GM12878 (cell line): ENCODE measurements at regions not wholly inside any gene's neighbourhood (a gene's known extent, or its start where the extent isn't known, plus 50 kb on each side); places are given as distances from the start of the nearest gene placed in this dataset.

Experiments
- ATF7 ChIP-seq: fragments of 450-650 bp; IDR thresholded peaks from 2 replicates; pipeline ENCODE4 v1.6.1; 2016; ENCODE audit warnings: low read depth, mild to moderate bottlenecking
- CREB1 ChIP-seq: IDR thresholded peaks from 2 replicates; pipeline ENCODE4 v1.6.1; 2012; ENCODE audit warnings: low read depth, mild to moderate bottlenecking, inconsistent platforms
- EED ChIP-seq: sonication (generic); IDR thresholded peaks from 2 replicates; pipeline ENCODE4 v1.6.1; 2016; ENCODE audit warnings: antibody characterized with exemption, low read depth
- EP300 ChIP-seq, 2 experiments: fragments of 150-350 bp in 1 of 2; IDR thresholded peaks; 2 replicates each; pipeline ENCODE4 v1.6.1; 2011 to 2012; ENCODE audit warnings: low read depth in 2 of 2, low read length in 2 of 2, borderline replicate concordance in 1 of 2, improper control_type of control experiment in 1 of 2, inconsistent platforms in 1 of 2; ENCODE audit not compliant: control insufficient read depth in 1 of 2
- IRF4 ChIP-seq: IDR thresholded peaks from 2 replicates; pipeline ENCODE4 v1.6.1; 2011; ENCODE audit warnings: low read depth, low read length
- KLF5 ChIP-seq: fragments of 450-650 bp; IDR thresholded peaks from 2 replicates; pipeline ENCODE4 v1.6.1; 2014; ENCODE audit warnings: mild to moderate bottlenecking; ENCODE audit not compliant: partially characterized antibody
- NFXL1 ChIP-seq: fragments of 450-650 bp; IDR thresholded peaks from 2 replicates; pipeline ENCODE4 v1.6.1; 2017; ENCODE audit warnings: antibody characterized with exemption, mild to moderate bottlenecking, borderline replicate concordance
- NFYB ChIP-seq: IDR thresholded peaks from 2 replicates; pipeline ENCODE4 v1.6.1; 2011; ENCODE audit warnings: low read depth, mild to moderate bottlenecking, low read length, improper control_type of control experiment, moderate library complexity; ENCODE audit not compliant: insufficient read depth
- NR2C2 ChIP-seq: IDR thresholded peaks from 2 replicates; pipeline ENCODE4 v1.6.1; 2011; ENCODE audit warnings: borderline replicate concordance, low read depth; ENCODE audit not compliant: control insufficient read depth, insufficient read length
- PAX8 ChIP-seq: fragments of 450-650 bp; IDR thresholded peaks from 2 replicates; pipeline ENCODE4 v1.6.1; 2017; ENCODE audit warnings: mild to moderate bottlenecking, moderate library complexity
- RCOR1 ChIP-seq: conservative IDR thresholded peaks from 2 replicates; pipeline ENCODE4 v1.6.1; 2012; ENCODE audit warnings: low read depth, low read length, improper control_type of control experiment
- SMAD5 ChIP-seq: IDR thresholded peaks from 2 replicates; pipeline ENCODE4 v1.6.1; 2016; ENCODE audit warnings: antibody characterized with exemption, low read depth
- TCF3 ChIP-seq: IDR thresholded peaks from 2 replicates; pipeline ENCODE4 v1.6.1; 2012; ENCODE audit warnings: low read depth, mild to moderate bottlenecking, low read length, borderline replicate concordance; ENCODE audit not compliant: insufficient read depth
- YY1 ChIP-seq: IDR thresholded peaks from 2 replicates; pipeline ENCODE4 v1.6.1; 2011; ENCODE audit warnings: low read depth, mild to moderate bottlenecking, low read length
- ZNF687 ChIP-seq: fragments of 450-650 bp; IDR thresholded peaks from 2 replicates; pipeline ENCODE4 v1.6.1; 2017; ENCODE audit warnings: mild to moderate bottlenecking, moderate library complexity
- TF ChIP-seq, protein P1 (sequence below): fragments of 150-350 bp; IDR thresholded peaks from 2 replicates; pipeline ENCODE4 v1.6.1; 2016; ENCODE audit warnings: low read depth, low read length
- TF ChIP-seq, protein P2 (sequence below): IDR thresholded peaks from 2 replicates; pipeline ENCODE4 v1.6.1; 2012; ENCODE audit warnings: improper control_type of control experiment, low read depth, low read length; ENCODE audit not compliant: insufficient replicate concordance

GRCh38 chr2:64831134-64831976 is 157.8 kb upstream of the SLC1A4 start (continued):
- TF ChIP-seq SMAD5 (no peak), EP300 (IDR thresholded peaks at IDR 0.05; ENCODE audit: borderline replicate concordance in 1 of 2, control insufficient read depth in 1 of 2, low read depth in 2 of 2, low read length in 2 of 2) (0 out of 4 replicates have a peak, but pooled peaks of 1 of the 2 experiments have one; percentile 10), NR2C2 (no peak), KLF5 (peak; percentile 22), TCF3 (no peak), NFYB (no peak), IRF4 (peak; percentile 41; the same call in 1 of the 2 replicates), EED (peak; percentile 88), ZNF687 (peak; percentile 70; the same call in 1 of the 2 replicates), ATF7 (peak; percentile 61), PAX8 (no peak), CREB1 (peak; percentile 73), YY1 (peak; percentile 60), RCOR1 (no peak), NFXL1 (no peak)
- TF ChIP-seq, protein P1, sequence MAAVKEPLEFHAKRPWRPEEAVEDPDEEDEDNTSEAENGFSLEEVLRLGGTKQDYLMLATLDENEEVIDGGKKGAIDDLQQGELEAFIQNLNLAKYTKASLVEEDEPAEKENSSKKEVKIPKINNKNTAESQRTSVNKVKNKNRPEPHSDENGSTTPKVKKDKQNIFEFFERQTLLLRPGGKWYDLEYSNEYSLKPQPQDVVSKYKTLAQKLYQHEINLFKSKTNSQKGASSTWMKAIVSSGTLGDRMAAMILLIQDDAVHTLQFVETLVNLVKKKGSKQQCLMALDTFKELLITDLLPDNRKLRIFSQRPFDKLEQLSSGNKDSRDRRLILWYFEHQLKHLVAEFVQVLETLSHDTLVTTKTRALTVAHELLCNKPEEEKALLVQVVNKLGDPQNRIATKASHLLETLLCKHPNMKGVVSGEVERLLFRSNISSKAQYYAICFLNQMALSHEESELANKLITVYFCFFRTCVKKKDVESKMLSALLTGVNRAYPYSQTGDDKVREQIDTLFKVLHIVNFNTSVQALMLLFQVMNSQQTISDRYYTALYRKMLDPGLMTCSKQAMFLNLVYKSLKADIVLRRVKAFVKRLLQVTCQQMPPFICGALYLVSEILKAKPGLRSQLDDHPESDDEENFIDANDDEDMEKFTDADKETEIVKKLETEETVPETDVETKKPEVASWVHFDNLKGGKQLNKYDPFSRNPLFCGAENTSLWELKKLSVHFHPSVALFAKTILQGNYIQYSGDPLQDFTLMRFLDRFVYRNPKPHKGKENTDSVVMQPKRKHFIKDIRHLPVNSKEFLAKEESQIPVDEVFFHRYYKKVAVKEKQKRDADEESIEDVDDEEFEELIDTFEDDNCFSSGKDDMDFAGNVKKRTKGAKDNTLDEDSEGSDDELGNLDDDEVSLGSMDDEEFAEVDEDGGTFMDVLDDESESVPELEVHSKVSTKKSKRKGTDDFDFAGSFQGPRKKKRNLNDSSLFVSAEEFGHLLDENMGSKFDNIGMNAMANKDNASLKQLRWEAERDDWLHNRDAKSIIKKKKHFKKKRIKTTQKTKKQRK: no peak
- TF ChIP-seq, protein P2, sequence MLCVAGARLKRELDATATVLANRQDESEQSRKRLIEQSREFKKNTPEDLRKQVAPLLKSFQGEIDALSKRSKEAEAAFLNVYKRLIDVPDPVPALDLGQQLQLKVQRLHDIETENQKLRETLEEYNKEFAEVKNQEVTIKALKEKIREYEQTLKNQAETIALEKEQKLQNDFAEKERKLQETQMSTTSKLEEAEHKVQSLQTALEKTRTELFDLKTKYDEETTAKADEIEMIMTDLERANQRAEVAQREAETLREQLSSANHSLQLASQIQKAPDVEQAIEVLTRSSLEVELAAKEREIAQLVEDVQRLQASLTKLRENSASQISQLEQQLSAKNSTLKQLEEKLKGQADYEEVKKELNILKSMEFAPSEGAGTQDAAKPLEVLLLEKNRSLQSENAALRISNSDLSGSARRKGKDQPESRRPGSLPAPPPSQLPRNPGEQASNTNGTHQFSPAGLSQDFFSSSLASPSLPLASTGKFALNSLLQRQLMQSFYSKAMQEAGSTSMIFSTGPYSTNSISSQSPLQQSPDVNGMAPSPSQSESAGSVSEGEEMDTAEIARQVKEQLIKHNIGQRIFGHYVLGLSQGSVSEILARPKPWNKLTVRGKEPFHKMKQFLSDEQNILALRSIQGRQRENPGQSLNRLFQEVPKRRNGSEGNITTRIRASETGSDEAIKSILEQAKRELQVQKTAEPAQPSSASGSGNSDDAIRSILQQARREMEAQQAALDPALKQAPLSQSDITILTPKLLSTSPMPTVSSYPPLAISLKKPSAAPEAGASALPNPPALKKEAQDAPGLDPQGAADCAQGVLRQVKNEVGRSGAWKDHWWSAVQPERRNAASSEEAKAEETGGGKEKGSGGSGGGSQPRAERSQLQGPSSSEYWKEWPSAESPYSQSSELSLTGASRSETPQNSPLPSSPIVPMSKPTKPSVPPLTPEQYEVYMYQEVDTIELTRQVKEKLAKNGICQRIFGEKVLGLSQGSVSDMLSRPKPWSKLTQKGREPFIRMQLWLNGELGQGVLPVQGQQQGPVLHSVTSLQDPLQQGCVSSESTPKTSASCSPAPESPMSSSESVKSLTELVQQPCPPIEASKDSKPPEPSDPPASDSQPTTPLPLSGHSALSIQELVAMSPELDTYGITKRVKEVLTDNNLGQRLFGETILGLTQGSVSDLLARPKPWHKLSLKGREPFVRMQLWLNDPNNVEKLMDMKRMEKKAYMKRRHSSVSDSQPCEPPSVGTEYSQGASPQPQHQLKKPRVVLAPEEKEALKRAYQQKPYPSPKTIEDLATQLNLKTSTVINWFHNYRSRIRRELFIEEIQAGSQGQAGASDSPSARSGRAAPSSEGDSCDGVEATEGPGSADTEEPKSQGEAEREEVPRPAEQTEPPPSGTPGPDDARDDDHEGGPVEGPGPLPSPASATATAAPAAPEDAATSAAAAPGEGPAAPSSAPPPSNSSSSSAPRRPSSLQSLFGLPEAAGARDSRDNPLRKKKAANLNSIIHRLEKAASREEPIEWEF: no peak
